GM21360 (cell line): ENCODE measurements at regions not wholly inside any gene's neighbourhood (a gene's known extent, or its start where the extent isn't known, plus 50 kb on each side); places are given as distances from the start of the nearest gene placed in this dataset.

Experiments used
- ATAC-seq: cut with Tn5 transposase; IDR thresholded peaks from one replicate; pipeline ENCODE4 v1.9.1; 2021; ENCODE audit warnings: mild to moderate bottlenecking, moderate library complexity; ENCODE audit not compliant: unreplicated experiment

- no peak for ATAC-seq
Measured at GRCh38 chrX:124984140-124984813, 335.4 kb upstream of the TEX13C start.

DNA sequence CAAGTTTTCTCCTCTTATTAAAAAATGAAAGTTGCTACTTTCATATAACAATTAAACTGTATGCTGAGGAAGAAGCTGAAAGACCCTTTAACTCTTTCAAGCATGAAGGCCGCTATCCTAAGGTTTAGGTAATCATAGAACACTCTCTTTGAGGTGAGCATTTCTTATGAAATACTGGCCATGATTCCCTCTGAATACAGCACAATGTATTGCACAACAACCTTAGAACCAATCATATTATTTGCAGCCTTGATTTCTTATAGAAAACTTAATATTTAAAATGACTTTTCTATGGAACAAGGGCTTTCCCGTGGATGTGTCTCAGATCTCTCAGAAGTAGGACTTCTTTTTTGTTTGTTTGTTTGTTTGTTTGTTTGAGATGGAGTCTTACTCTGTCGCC is 333.4 kb upstream of the TEX13C start:
- no peak for ATAC-seq

DNA sequence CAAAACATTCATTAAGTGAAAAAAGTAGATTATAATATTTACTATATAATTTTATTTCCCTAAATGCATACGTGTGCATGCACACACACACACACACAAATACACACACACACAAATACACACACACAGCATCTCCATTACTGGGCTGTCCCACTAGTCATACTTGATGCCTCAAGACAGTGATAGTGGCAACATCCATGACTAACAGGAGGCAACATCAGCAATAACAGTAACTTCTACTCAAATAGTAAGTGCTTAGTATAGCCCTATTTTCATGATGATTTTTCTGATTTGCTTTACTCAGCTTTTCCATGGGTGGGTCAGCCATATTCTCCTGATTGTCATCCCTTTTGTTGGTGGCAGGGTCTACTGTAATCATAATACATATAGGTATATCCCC is 325.9 kb upstream of the TEX13C start:
- no peak for ATAC-seq

DNA sequence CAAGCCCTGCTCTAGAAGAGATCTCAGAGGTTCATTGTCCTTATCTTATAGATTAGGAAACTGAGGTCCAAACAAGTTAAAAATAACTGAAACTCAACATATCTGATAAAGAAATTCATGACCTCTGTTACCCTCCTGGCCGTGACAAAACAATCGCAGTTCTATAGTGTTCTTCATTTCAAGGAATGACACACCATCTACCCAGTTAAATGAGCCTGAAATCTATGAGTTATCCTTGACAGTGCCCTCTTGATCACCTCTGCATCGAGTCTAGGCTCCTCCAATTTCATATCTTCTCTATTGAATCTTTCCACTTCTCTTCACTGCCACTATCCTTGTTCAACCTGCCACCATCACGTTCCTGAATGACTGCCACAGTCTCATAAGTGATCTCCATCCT is 325.3 kb upstream of the TEX13C start:
- ATAC-seq = no peak

GRCh38 chrX:125003746-125004446 is 315.8 kb upstream of the TEX13C start:
- ATAC-seq = no peak

- ATAC-seq = no peak
Measured at GRCh38 chrX:125004799-125005198, 314.9 kb upstream of the TEX13C start.

DNA sequence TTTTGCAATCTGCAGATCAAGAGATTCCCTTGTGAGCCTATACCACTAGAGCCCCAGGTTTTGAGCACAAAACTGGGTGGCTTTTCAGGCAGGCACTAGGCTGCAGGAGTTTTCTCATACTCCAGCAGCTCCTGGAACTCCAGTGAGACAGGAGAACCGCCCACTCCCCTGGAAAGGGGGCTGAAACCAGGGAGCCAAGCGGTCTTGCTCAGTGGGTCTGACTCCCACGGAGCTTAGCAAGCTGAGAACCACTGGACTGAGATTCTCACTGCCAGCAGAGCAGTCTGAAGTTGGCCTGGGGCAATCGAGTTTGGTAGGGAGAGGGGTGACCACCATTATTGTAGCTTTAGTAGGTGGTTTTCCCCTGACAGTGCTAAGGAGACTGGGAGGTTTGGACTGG is 313.8 kb upstream of the TEX13C start:
- no peak for ATAC-seq

- ATAC-seq = no peak
Measured at GRCh38 chrX:125006704-125007103, 313.0 kb upstream of the TEX13C start.

GRCh38 chrX:125012585-125012984 is 307.1 kb upstream of the TEX13C start:
- ATAC-seq = no peak

DNA sequence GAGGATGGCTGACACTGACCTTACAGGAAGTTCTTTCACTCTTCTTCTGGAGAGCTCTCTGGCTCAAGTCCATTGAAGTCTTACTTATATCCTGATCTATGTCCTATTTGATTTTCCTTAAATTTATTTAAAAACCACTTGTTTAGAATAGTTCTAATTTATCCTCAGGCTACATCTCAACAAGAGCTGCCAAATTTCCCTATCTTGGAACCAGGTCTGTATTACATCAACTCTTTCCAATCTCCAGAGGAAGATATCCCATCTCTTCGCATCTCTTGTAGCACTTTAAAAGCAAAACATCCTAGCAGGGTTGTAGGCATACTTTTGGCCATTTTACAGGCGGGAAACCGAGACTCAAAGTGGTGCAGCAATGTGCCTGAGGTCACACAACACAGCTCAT is 290.5 kb upstream of the TEX13C start:
- no peak for ATAC-seq
